AG09319 (cell line): ENCODE measurements at regions not wholly inside any gene's neighbourhood (a gene's known extent, or its start where the extent isn't known, plus 50 kb on each side); places are given as distances from the start of the nearest gene placed in this dataset.

Experiments used
- DNase-seq: peaks from one replicate; pipeline ENCODE4 v3.0.0-alpha.2; 2010; ENCODE audit warnings: low read depth; ENCODE audit errors: extremely low read depth
- CTCF ChIP-seq: IDR thresholded peaks from 2 replicates; pipeline ENCODE4 v1.5.1; 2011; ENCODE audit warnings: low read depth, mild to moderate bottlenecking, inconsistent platforms, low read length, moderate library complexity

DNA sequence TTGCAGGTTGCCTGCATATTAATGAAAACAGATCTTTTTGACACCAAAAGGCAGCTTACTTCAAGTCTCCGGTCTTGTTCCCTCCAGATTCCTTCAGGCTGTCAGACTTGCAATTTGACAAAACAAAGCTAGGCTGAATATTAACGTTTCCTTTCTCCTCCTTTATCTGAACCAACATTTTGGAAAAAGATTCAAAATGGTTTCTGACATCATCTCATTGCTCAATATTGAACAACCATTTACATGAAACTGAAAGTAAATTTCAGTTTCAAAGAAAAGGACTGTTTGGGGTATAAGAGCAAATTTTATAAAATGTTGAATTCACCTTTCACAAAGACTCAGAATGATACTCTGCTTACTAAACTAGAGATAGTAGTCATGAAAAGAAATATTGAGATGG is 521.8 kb downstream of the KCNJ2 start:
- DNase-seq, result no peak
- no peak for TF ChIP-seq CTCF

DNA sequence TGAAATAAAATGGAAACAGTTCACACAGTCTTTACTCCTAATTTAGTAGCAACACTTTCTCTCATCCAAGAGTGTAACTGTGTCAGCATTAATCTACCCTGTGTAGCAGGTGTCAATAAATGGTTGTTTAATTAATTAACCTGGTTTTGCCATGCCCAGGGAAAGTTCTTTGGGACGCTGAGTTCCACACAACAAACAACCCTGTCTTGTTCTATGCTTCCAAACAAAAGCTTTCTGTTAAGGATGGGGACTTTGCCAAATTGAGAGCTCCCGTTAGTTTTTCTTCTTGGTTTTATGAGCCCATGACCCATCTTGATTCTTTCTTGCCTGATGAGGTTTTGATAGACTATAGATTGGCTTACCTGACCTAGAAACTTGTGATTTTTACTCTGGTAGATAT is 530.1 kb downstream of the KCNJ2 start:
- DNase-seq, result no peak
- no peak for TF ChIP-seq CTCF

DNA sequence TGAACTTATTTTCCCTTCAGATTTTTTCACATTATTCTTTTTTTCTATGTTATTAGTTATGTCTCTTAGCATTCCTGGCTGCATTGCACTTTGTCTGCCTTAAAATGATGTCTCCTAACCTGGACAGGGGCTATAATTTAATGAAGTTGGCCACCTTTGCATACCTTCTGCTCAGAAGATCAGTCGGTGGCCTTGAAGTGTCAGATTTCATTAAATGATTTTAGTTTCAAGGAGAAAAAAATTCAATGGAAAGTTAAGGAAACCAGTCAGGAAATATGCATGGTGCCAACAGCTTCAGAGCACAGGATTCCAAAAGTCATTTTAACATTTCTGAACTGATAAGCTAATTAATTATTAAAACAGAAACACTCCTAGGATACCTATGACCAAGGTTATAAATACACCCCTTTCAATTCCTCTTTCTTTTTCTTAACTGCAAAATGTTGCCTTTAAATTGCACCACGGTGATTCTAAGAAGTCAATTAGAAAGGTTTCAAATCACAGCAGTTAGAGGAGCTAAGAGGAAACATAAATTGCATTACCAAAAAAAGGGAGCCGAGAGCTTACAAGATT is 533.4 kb downstream of the KCNJ2 start:
- no peak for DNase-seq
- no peak for TF ChIP-seq CTCF

DNA sequence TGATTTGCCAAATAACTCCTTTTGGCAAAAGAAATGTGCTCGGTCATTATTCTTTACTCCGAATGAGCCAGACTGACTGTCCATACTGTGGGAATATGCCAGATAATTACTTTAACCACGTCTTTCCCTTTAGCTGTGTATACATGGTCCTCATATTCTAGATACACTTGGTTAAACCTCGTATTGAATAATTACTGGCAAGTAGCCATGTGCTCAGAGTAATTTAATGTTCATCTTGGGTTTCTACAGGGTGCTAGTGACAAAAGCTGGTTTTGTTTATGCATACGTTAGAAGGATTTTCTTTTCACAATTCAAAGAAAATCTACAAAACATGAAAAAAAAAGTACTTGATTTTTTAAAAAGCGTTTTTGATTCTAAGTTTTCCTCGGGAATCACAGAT is 540.3 kb downstream of the KCNJ2 start:
- no peak for DNase-seq
- no peak for TF ChIP-seq CTCF

- TF ChIP-seq CTCF, result no peak
- no peak for DNase-seq
These were observed 544.4 kb downstream of the KCNJ2 start for GRCh38 chr17:70713694-70714093.

GRCh38 chr17:70716551-70716950 is 547.2 kb downstream of the KCNJ2 start:
- no peak for DNase-seq
- TF ChIP-seq CTCF, result no peak

- DNase-seq, result no peak
- no peak for TF ChIP-seq CTCF
These were observed 547.7 kb downstream of the KCNJ2 start for GRCh38 chr17:70717042-70717441.
